T47D (cell line): ENCODE measurements at regions not wholly inside any gene's neighbourhood (a gene's known extent, or its start where the extent isn't known, plus 50 kb on each side); places are given as distances from the start of the nearest gene placed in this dataset.
A peak's percentile ranks its signal among the peaks of the same experiment; 100 is the strongest.
"Not testable (repeated sequence)": the region's sequence is repeated elsewhere in the genome, so short reads cannot be mapped to it uniquely, and the experiment has no call there.

Source experiments
- DNase-seq, 2 experiments: peaks; one replicate each; pipeline versions ENCODE4 v3.0.0 to v3.0.0-alpha.2; 2011 to 2012; ENCODE audit warnings: low read depth in 1 of 2, low spot score in 1 of 2
- JUND ChIP-seq: IDR thresholded peaks from 2 replicates; pipeline ENCODE4 v1.6.1; 2012; ENCODE audit warnings: low read depth
- in situ Hi-C: cut with HindIII; loops from 2 replicates; pipeline ENCODE4 v1.10.0; 2016; ENCODE audit warnings: low sequenced_read_pairs, low pct_unique_long_range_greater_than_20kb

GRCh38 chr7:48841739-48842138 lies 82.6 kb upstream of the CDC14C start:
- no peak for DNase-seq
- in situ Hi-C loops = no loop called here
- TF ChIP-seq JUND = no peak

- TF ChIP-seq JUND = no peak
- peak in 1 of 2 experiments; percentile 14 for DNase-seq
- in situ Hi-C loops = no loop called here
Observed at GRCh38 chr7:48847917-48848316, 76.4 kb upstream of the CDC14C start.

GRCh38 chr7:48860447-48860846 lies 63.9 kb upstream of the CDC14C start:
- in situ Hi-C loops, DNase-seq: not testable (repeated sequence)

- no peak for TF ChIP-seq JUND
- in situ Hi-C loops = no loop called here
- DNase-seq = no peak
Observed at GRCh38 chr7:48868916-48869315, 55.4 kb upstream of the CDC14C start.

- peak in 1 of 2 experiments; percentile 32 for DNase-seq
- in situ Hi-C loops = no loop called here
- no peak for TF ChIP-seq JUND
Observed at GRCh38 chr7:48872548-48872947, 51.8 kb upstream of the CDC14C start.
